HG02678 (cell line): ENCODE measurements at regions not wholly inside any gene's neighbourhood (a gene's known extent, or its start where the extent isn't known, plus 50 kb on each side); places are given as distances from the start of the nearest gene placed in this dataset.

Experiments
- ATAC-seq: cut with Tn5 transposase; IDR thresholded peaks from one replicate; pipeline ENCODE4 v1.9.1; 2021; ENCODE audit warnings: mild to moderate bottlenecking, moderate library complexity; ENCODE audit not compliant: unreplicated experiment

- no peak for ATAC-seq
These were observed 707.8 kb upstream of the LMCD1 start for GRCh38 chr3:7793786-7794185.

- ATAC-seq = no peak
These were observed 703.3 kb upstream of the LMCD1 start for GRCh38 chr3:7798276-7798675.

- no peak for ATAC-seq
These were observed 701.4 kb upstream of the LMCD1 start for GRCh38 chr3:7800006-7800780.

- no peak for ATAC-seq
These were observed 689.1 kb upstream of the LMCD1 start for GRCh38 chr3:7812490-7812889.

GRCh38 chr3:7813365-7813764, 688.3 kb upstream of the LMCD1 start:
- ATAC-seq = no peak

- no peak for ATAC-seq
These were observed 684.4 kb upstream of the LMCD1 start for GRCh38 chr3:7817239-7817638.

GRCh38 chr3:7820969-7821368, 680.7 kb upstream of the LMCD1 start:
- ATAC-seq = no peak

- ATAC-seq = no peak
These were observed 679.8 kb upstream of the LMCD1 start for GRCh38 chr3:7821858-7822257.

- ATAC-seq = no peak
These were observed 660.2 kb upstream of the LMCD1 start for GRCh38 chr3:7841451-7841850.

- ATAC-seq = no peak
These were observed 658.2 kb upstream of the LMCD1 start for GRCh38 chr3:7843441-7843840.

GRCh38 chr3:7847021-7847420, 654.6 kb upstream of the LMCD1 start:
- no peak for ATAC-seq

- no peak for ATAC-seq
These were observed 654.1 kb upstream of the LMCD1 start for GRCh38 chr3:7847521-7847920.

- no peak for ATAC-seq
These were observed 647.4 kb upstream of the LMCD1 start for GRCh38 chr3:7854266-7854665.

- no peak for ATAC-seq
These were observed 646.9 kb upstream of the LMCD1 start for GRCh38 chr3:7854721-7855120.

- no peak for ATAC-seq
These were observed 636.0 kb upstream of the LMCD1 start for GRCh38 chr3:7865611-7866010.

GRCh38 chr3:7867587-7867986, 634.0 kb upstream of the LMCD1 start:
- ATAC-seq = no peak

GRCh38 chr3:7871003-7871560, 630.5 kb upstream of the LMCD1 start:
- no peak for ATAC-seq

- no peak for ATAC-seq
These were observed 627.5 kb upstream of the LMCD1 start for GRCh38 chr3:7874116-7874515.

- no peak for ATAC-seq
These were observed 625.7 kb upstream of the LMCD1 start for GRCh38 chr3:7875925-7876324.

- no peak for ATAC-seq
These were observed 624.8 kb upstream of the LMCD1 start for GRCh38 chr3:7876741-7877297.

- no peak for ATAC-seq
These were observed 624.3 kb upstream of the LMCD1 start for GRCh38 chr3:7877312-7877711.

GRCh38 chr3:7879572-7879971, 622.1 kb upstream of the LMCD1 start:
- ATAC-seq = no peak
